ENCODE measurements at regions not wholly inside any gene's neighbourhood (a gene's known extent, or its start where the extent isn't known, plus 50 kb on each side); places are given as distances from the start of the nearest gene placed in this dataset.

DNA sequence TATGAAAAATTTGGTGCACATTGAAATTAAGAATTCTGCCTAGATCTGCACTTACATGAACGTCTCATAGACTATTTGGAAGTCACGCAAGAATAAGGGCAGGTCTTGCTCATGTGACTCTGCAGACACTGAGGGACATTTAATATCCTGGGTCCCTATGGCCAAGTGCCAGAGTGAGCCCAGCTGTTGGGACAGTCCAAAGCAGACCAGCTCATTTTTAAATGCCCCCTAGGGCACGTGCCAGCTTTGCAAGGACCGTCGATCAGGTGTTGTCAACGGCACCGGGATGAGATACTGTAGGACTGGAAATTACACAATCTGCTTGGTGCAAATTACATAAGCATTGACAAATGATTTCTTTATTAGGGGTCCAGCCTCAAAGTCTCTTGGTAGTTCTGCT is 293.6 kb downstream of the TEX29 start:
- no peaks in the 10 kb centered on the region for H3K27me3 Mint-ChIP-seq (ENCODE audit: insufficient read depth, low read depth, poor library complexity)

More for the DNA sequence above, 293.6 kb downstream of the TEX29 start:
- Mint-ChIP-seq H3K4me3 (no peak overlapping the region), H3K4me1 (peaks cover 5% of the 10 kb centered on the region), H3K9me3 (no peaks in the 10 kb centered on the region), H3K27ac (no peak overlapping the region), H3K36me3 (ENCODE audit: low read depth) (no peaks in the 10 kb centered on the region)
- DNase-seq (ENCODE audit: low spot score) (no peak), ATAC-seq (no peak)
- H3K79me2 ChIP-seq (replicated peaks; ENCODE audit: insufficient read depth), result no peaks in the 10 kb centered on the region
- no peaks in the 10 kb centered on the region for H3F3A ChIP-seq (replicated peaks; ENCODE audit: low read depth)
- H4K20me1 ChIP-seq (replicated peaks; ENCODE audit: insufficient read depth), result no peaks in the 10 kb centered on the region
- TF ChIP-seq EZH2phosphoT487 (IDR thresholded peaks at IDR 0.05; ENCODE audit: unreplicated experiment) (no peak), POLR2AphosphoS5 (IDR thresholded peaks at IDR 0.05; ENCODE audit: low read depth) (no peak), EZH2 (IDR thresholded peaks at IDR 0.05; ENCODE audit: low read depth, unreplicated experiment) (no peak), ZNF114 (CRISPR knock-in tag; IDR thresholded peaks at IDR 0.05) (no peak), NANOG (IDR thresholded peaks at IDR 0.05; ENCODE audit: borderline replicate concordance) (no peak), ZNF331 (CRISPR knock-in tag; IDR thresholded peaks at IDR 0.05; ENCODE audit: low read depth) (no peak), CREB1 (CRISPR knock-in tag; IDR thresholded peaks at IDR 0.05; ENCODE audit: low read depth) (no peak), STAT1 (IDR thresholded peaks at IDR 0.05; ENCODE audit: unreplicated experiment) (no peak), JUNB (IDR thresholded peaks at IDR 0.05; ENCODE audit: unreplicated experiment) (no peak)
- TF ChIP-seq, protein P1, sequence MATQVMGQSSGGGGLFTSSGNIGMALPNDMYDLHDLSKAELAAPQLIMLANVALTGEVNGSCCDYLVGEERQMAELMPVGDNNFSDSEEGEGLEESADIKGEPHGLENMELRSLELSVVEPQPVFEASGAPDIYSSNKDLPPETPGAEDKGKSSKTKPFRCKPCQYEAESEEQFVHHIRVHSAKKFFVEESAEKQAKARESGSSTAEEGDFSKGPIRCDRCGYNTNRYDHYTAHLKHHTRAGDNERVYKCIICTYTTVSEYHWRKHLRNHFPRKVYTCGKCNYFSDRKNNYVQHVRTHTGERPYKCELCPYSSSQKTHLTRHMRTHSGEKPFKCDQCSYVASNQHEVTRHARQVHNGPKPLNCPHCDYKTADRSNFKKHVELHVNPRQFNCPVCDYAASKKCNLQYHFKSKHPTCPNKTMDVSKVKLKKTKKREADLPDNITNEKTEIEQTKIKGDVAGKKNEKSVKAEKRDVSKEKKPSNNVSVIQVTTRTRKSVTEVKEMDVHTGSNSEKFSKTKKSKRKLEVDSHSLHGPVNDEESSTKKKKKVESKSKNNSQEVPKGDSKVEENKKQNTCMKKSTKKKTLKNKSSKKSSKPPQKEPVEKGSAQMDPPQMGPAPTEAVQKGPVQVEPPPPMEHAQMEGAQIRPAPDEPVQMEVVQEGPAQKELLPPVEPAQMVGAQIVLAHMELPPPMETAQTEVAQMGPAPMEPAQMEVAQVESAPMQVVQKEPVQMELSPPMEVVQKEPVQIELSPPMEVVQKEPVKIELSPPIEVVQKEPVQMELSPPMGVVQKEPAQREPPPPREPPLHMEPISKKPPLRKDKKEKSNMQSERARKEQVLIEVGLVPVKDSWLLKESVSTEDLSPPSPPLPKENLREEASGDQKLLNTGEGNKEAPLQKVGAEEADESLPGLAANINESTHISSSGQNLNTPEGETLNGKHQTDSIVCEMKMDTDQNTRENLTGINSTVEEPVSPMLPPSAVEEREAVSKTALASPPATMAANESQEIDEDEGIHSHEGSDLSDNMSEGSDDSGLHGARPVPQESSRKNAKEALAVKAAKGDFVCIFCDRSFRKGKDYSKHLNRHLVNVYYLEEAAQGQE (IDR thresholded peaks at IDR 0.05; ENCODE audit: unreplicated experiment), result no peak
- TF ChIP-seq, protein P2, sequence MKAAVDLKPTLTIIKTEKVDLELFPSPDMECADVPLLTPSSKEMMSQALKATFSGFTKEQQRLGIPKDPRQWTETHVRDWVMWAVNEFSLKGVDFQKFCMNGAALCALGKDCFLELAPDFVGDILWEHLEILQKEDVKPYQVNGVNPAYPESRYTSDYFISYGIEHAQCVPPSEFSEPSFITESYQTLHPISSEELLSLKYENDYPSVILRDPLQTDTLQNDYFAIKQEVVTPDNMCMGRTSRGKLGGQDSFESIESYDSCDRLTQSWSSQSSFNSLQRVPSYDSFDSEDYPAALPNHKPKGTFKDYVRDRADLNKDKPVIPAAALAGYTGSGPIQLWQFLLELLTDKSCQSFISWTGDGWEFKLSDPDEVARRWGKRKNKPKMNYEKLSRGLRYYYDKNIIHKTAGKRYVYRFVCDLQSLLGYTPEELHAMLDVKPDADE (IDR thresholded peaks at IDR 0.05), result no peak
- TF ChIP-seq, protein P3, sequence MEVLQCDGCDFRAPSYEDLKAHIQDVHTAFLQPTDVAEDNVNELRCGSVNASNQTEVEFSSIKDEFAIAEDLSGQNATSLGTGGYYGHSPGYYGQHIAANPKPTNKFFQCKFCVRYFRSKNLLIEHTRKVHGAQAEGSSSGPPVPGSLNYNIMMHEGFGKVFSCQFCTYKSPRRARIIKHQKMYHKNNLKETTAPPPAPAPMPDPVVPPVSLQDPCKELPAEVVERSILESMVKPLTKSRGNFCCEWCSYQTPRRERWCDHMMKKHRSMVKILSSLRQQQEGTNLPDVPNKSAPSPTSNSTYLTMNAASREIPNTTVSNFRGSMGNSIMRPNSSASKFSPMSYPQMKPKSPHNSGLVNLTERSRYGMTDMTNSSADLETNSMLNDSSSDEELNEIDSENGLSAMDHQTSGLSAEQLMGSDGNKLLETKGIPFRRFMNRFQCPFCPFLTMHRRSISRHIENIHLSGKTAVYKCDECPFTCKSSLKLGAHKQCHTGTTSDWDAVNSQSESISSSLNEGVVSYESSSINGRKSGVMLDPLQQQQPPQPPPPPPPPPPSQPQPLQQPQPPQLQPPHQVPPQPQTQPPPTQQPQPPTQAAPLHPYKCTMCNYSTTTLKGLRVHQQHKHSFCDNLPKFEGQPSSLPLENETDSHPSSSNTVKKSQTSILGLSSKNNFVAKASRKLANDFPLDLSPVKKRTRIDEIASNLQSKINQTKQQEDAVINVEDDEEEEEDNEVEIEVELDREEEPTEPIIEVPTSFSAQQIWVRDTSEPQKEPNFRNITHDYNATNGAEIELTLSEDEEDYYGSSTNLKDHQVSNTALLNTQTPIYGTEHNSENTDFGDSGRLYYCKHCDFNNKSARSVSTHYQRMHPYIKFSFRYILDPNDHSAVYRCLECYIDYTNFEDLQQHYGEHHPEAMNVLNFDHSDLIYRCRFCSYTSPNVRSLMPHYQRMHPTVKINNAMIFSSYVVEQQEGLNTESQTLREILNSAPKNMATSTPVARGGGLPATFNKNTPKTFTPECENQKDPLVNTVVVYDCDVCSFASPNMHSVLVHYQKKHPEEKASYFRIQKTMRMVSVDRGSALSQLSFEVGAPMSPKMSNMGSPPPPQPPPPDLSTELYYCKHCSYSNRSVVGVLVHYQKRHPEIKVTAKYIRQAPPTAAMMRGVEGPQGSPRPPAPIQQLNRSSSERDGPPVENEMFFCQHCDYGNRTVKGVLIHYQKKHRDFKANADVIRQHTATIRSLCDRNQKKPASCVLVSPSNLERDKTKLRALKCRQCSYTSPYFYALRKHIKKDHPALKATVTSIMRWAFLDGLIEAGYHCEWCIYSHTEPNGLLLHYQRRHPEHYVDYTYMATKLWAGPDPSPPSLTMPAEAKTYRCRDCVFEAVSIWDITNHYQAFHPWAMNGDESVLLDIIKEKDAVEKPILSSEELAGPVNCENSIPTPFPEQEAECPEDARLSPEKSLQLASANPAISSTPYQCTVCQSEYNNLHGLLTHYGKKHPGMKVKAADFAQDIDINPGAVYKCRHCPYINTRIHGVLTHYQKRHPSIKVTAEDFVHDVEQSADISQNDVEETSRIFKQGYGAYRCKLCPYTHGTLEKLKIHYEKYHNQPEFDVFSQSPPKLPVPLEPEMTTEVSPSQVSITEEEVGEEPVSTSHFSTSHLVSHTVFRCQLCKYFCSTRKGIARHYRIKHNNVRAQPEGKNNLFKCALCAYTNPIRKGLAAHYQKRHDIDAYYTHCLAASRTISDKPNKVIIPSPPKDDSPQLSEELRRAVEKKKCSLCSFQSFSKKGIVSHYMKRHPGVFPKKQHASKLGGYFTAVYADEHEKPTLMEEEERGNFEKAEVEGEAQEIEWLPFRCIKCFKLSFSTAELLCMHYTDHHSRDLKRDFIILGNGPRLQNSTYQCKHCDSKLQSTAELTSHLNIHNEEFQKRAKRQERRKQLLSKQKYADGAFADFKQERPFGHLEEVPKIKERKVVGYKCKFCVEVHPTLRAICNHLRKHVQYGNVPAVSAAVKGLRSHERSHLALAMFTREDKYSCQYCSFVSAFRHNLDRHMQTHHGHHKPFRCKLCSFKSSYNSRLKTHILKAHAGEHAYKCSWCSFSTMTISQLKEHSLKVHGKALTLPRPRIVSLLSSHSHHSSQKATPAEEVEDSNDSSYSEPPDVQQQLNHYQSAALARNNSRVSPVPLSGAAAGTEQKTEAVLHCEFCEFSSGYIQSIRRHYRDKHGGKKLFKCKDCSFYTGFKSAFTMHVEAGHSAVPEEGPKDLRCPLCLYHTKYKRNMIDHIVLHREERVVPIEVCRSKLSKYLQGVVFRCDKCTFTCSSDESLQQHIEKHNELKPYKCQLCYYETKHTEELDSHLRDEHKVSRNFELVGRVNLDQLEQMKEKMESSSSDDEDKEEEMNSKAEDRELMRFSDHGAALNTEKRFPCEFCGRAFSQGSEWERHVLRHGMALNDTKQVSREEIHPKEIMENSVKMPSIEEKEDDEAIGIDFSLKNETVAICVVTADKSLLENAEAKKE (CRISPR knock-in tag; IDR thresholded peaks at IDR 0.05), result no peak
- TF ChIP-seq, protein P4, sequence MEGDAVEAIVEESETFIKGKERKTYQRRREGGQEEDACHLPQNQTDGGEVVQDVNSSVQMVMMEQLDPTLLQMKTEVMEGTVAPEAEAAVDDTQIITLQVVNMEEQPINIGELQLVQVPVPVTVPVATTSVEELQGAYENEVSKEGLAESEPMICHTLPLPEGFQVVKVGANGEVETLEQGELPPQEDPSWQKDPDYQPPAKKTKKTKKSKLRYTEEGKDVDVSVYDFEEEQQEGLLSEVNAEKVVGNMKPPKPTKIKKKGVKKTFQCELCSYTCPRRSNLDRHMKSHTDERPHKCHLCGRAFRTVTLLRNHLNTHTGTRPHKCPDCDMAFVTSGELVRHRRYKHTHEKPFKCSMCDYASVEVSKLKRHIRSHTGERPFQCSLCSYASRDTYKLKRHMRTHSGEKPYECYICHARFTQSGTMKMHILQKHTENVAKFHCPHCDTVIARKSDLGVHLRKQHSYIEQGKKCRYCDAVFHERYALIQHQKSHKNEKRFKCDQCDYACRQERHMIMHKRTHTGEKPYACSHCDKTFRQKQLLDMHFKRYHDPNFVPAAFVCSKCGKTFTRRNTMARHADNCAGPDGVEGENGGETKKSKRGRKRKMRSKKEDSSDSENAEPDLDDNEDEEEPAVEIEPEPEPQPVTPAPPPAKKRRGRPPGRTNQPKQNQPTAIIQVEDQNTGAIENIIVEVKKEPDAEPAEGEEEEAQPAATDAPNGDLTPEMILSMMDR (conservative IDR thresholded peaks at IDR 0.05; ENCODE audit: low read depth in 2 of 2), result no peak
- no peak overlapping the region for H2AFZ ChIP-seq
- H3K4me3 ChIP-seq, result no peak overlapping the region
- H3K4me1 ChIP-seq (ENCODE audit: insufficient read depth), result no peaks in the 10 kb centered on the region
- no peak overlapping the region for H3K27ac ChIP-seq (ENCODE audit: low read depth)
- H3K27me3 ChIP-seq (ENCODE audit: insufficient read depth), result no peaks in the 10 kb centered on the region
- no peaks in the 10 kb centered on the region for H3K36me3 ChIP-seq (ENCODE audit: insufficient read depth)
- no peaks in the 10 kb centered on the region for H3K9me2 ChIP-seq (ENCODE audit: insufficient read depth)
- no peak overlapping the region for H3K4me2 ChIP-seq

Measured in GM23338 (cell line).